HCT116 (cell line): ENCODE measurements at regions not wholly inside any gene's neighbourhood (a gene's known extent, or its start where the extent isn't known, plus 50 kb on each side); places are given as distances from the start of the nearest gene placed in this dataset.

ENCODE experiments used
- ATAC-seq: fragments of 200-7000 bp; cut with Tn5 transposase; 2 replicates; pipeline ENCODE4 v1.9.1; 2020; ENCODE audit warnings: mild to moderate bottlenecking, moderate library complexity
- BruUV-seq: library from RNA; stranded (reverse); fragments of 400-500 nt; replicated peaks from 2 replicates; lab custom pipeline; 2021; lab: Mats Ljungman, UMichigan
- CTCF ChIA-PET: fragments of 300-600 bp; sonication (Branson Sonifier 250); formaldehyde crosslinking; loops from one replicate; lab custom pipeline; 2021; ENCODE audit warnings: antibody characterized with exemption; lab: Charles Lee
- POLR2A ChIA-PET: fragments of 300-600, 350-600 bp; sonication (Branson Sonifier 250); formaldehyde crosslinking; loops from one replicate; lab custom pipeline; 2021; ENCODE audit warnings: antibody characterized with exemption; lab: Charles Lee
- RAD21 ChIA-PET, 2 experiments: fragments of 300-600 bp; sonication (Branson Sonifier 250); formaldehyde crosslinking; loops; one replicate each; lab custom pipeline; 2023; ENCODE audit warnings: low total read pairs in 2 of 2; ENCODE audit not compliant: uncharacterized antibody in 2 of 2, unreplicated experiment in 2 of 2, low non-redundant PET in 1 of 2; lab: Charles Lee
- DNase-seq: peaks from one replicate; pipeline ENCODE4 v3.0.0-alpha.2; 2010; ENCODE audit warnings: low read depth, low spot score
- H2AFZ ChIP-seq: fragments of 200-600 bp; shearing (Covaris generic), sonication (generic); 2 replicates; pipeline ENCODE4 v1.6.1; 2017; ENCODE audit warnings: low read depth, mixed run types, mixed read lengths, antibody characterized with exemption, low read length; ENCODE audit not compliant: poor library complexity, severe bottlenecking
- H3K27ac ChIP-seq: 2 replicates; pipeline ENCODE4 v1.5.1; 2012; ENCODE audit warnings: low read depth, low read length
- H3K27me3 ChIP-seq: fragments of 200-600 bp; sonication (generic); 2 replicates; pipeline ENCODE4 v1.6.1; 2016; ENCODE audit warnings: mixed run types, low read length, mixed read lengths; ENCODE audit not compliant: insufficient read depth
- H3K36me3 ChIP-seq, 2 experiments: fragments of 200-500 bp in 1 of 2; fragments of 200-600 bp in 1 of 2; sonication (Bioruptor generic) in 1 of 2; sonication (generic) in 1 of 2; 2 replicates each; pipeline versions ENCODE4 v1.5.1 to v1.6.1; 2014 to 2016; ENCODE audit warnings: low read length in 2 of 2, inconsistent platforms in 1 of 2, mixed read lengths in 1 of 2, mixed run types in 1 of 2; ENCODE audit not compliant: insufficient read depth in 2 of 2, control insufficient read depth in 1 of 2
- H3K4me1 ChIP-seq, 2 experiments: fragments of 200-600 bp in 1 of 2; sonication (generic) in 1 of 2; 2 replicates each; pipeline versions ENCODE4 v1.5.1 to v1.6.1; 2012 to 2017; ENCODE audit warnings: low read length in 2 of 2, inconsistent platforms in 1 of 2, mild to moderate bottlenecking in 1 of 2, mixed read lengths in 1 of 2, mixed run types in 1 of 2, moderate library complexity in 1 of 2; ENCODE audit not compliant: insufficient read depth in 2 of 2, control insufficient read depth in 1 of 2
- H3K4me2 ChIP-seq: fragments of 200-600 bp; sonication (generic); 2 replicates; pipeline ENCODE4 v1.6.1; 2017; ENCODE audit warnings: mixed run types, low read length, mixed read lengths
- H3K4me3 ChIP-seq, 2 experiments: fragments of 200-600 bp in 1 of 2; sonication (generic) in 1 of 2; replicated peaks in 1 of 2; 2 replicates each; pipeline ENCODE4 v1.5.1; 2011 to 2016; ENCODE audit warnings: low read length in 2 of 2, control low read depth in 1 of 2, low read depth in 1 of 2, mild to moderate bottlenecking in 1 of 2, mixed read lengths in 1 of 2, mixed run types in 1 of 2
- H3K79me2 ChIP-seq: fragments of 200-600 bp; sonication (generic); 2 replicates; pipeline ENCODE4 v1.6.1; 2017; ENCODE audit warnings: mild to moderate bottlenecking, mixed run types, low read length, moderate library complexity, mixed read lengths; ENCODE audit not compliant: insufficient read depth
- H3K9ac ChIP-seq: fragments of 200-600 bp; sonication (generic); 2 replicates; pipeline ENCODE4 v1.6.1; 2016; ENCODE audit warnings: low read length, mixed read lengths
- H3K9me2 ChIP-seq: fragments of 200-600 bp; sonication (generic), shearing (Covaris generic); 2 replicates; pipeline ENCODE4 v1.6.1; 2017; ENCODE audit warnings: mixed run types, mild to moderate bottlenecking, moderate library complexity; ENCODE audit not compliant: insufficient read depth
- H3K9me3 ChIP-seq, 2 experiments: fragments of 200-500 bp in 1 of 2; fragments of 200-600 bp in 1 of 2; sonication (Bioruptor generic) in 1 of 2; sonication (generic) in 1 of 2; 2 replicates each; pipeline ENCODE4 v1.6.1; 2014 to 2017; ENCODE audit warnings: low read length in 2 of 2, mixed read lengths in 2 of 2, inconsistent platforms in 1 of 2, low read depth in 1 of 2, mild to moderate bottlenecking in 1 of 2, mixed run types in 1 of 2, moderate library complexity in 1 of 2; ENCODE audit not compliant: control insufficient read depth in 1 of 2, insufficient read depth in 1 of 2
- H4K20me1 ChIP-seq: fragments of 200-600 bp; sonication (generic), shearing (Covaris generic); 2 replicates; pipeline ENCODE4 v1.6.1; 2017; ENCODE audit warnings: mixed run types, mild to moderate bottlenecking, moderate library complexity; ENCODE audit not compliant: insufficient read depth
- ATF3 ChIP-seq: IDR thresholded peaks from 2 replicates; pipeline ENCODE4 v1.6.1; 2012
- CBX3 ChIP-seq: IDR thresholded peaks from 2 replicates; pipeline ENCODE4 v1.6.1; 2012; ENCODE audit warnings: low read depth
- EZH2 ChIP-seq: fragments of 200-600 bp; sonication (generic); IDR thresholded peaks from 2 replicates; pipeline ENCODE4 v1.6.1; 2017; ENCODE audit warnings: antibody characterized with exemption, mixed run types
- EZH2phosphoT487 ChIP-seq: fragments of 200-600 bp; IDR thresholded peaks from 2 replicates; pipeline ENCODE4 v1.6.1; 2018; ENCODE audit warnings: antibody characterized with exemption, borderline replicate concordance
- FOSL1 ChIP-seq: IDR thresholded peaks from 2 replicates; pipeline ENCODE4 v1.6.1; 2012; ENCODE audit warnings: low read depth
- JUND ChIP-seq: IDR thresholded peaks from 2 replicates; pipeline ENCODE4 v1.6.1; 2012
- POLR2A ChIP-seq: IDR thresholded peaks from 2 replicates; pipeline ENCODE4 v1.7.0; 2011; ENCODE audit warnings: borderline replicate concordance; ENCODE audit not compliant: insufficient read depth, insufficient read length; ENCODE audit errors: extremely low read depth
- POLR2AphosphoS5 ChIP-seq: IDR thresholded peaks from 2 replicates; pipeline ENCODE4 v1.6.1; 2011; ENCODE audit warnings: mild to moderate bottlenecking, low read depth, low read length, moderate library complexity
- RAD21 ChIP-seq: IDR thresholded peaks from 2 replicates; pipeline ENCODE4 v1.6.1; 2012; ENCODE audit warnings: low read depth, mild to moderate bottlenecking
- SIN3A ChIP-seq: IDR thresholded peaks from 2 replicates; pipeline ENCODE4 v1.6.1; 2012; ENCODE audit warnings: low read depth
- SP1 ChIP-seq: IDR thresholded peaks from 2 replicates; pipeline ENCODE4 v1.6.1; 2012; ENCODE audit warnings: low read depth
- YY1 ChIP-seq: IDR thresholded peaks from 2 replicates; pipeline ENCODE4 v1.6.1; 2011; ENCODE audit warnings: low read length, low read depth, moderate library complexity, mild to moderate bottlenecking; ENCODE audit not compliant: insufficient replicate concordance; ENCODE audit errors: extremely low read depth
- ZFX ChIP-seq: fragments of 450-650 bp; IDR thresholded peaks from 2 replicates; pipeline ENCODE4 v1.6.1; 2017
- ZNF274 ChIP-seq: fragments of 200-500 bp; sonication (Bioruptor generic); IDR thresholded peaks from 2 replicates; pipeline ENCODE4 v1.6.1; 2014; ENCODE audit warnings: mild to moderate bottlenecking, low read depth, low read length, inconsistent platforms
- intact Hi-C: fragments of 100-400 bp; cut with micrococcal nuclease; formaldehyde crosslinking; loops from 2 replicates; pipeline ENCODE4 v1.10.0; 2022
- TF ChIP-seq, protein P1 (sequence below): IDR thresholded peaks from 2 replicates; pipeline ENCODE4 v1.6.1; 2012
- TF ChIP-seq, protein P2 (sequence below), 3 experiments: fragments of 200-600 bp in 1 of 3; sonication (generic) in 1 of 3; IDR thresholded peaks in 2 of 3; conservative IDR thresholded peaks in 1 of 3; 2 replicates each; pipeline ENCODE4 v1.5.1; 2012 to 2017; ENCODE audit warnings: low read depth in 2 of 3, low read length in 2 of 3, antibody characterized with exemption in 1 of 3, borderline replicate concordance in 1 of 3, control low read depth in 1 of 3, mild to moderate bottlenecking in 1 of 3, mixed read lengths in 1 of 3, mixed run types in 1 of 3, moderate library complexity in 1 of 3; ENCODE audit not compliant: insufficient read depth in 1 of 3

- no peaks in the 10 kb centered on the region for H3K79me2 ChIP-seq
- no peaks in the 10 kb centered on the region for H3K9me2 ChIP-seq
- no peak overlapping the region for H2AFZ ChIP-seq
- ChIA-PET RAD21 (no interaction called here), CTCF (no interaction called here), POLR2A (no interaction called here)
- H3K36me3 ChIP-seq, result no peaks in the 10 kb centered on the region
- intact Hi-C loops, result no loop called here
- no peak overlapping the region for H3K27ac ChIP-seq
- no peak overlapping the region for H3K9ac ChIP-seq
- no peak for DNase-seq
- no peak for ATAC-seq
- H3K27me3 ChIP-seq, result no peaks in the 10 kb centered on the region
- no peak overlapping the region for H3K4me2 ChIP-seq
- H3K4me3 ChIP-seq, result no peak overlapping the region
- no TSS peak for BruUV-seq
- H4K20me1 ChIP-seq, result no peaks in the 10 kb centered on the region
- peaks cover 15 to 36% of the 10 kb centered on the region in 2 experiments for H3K4me1 ChIP-seq
- 0 out of 4 replicates have a peak, but pooled peaks cover 0 to 3% of the 10 kb centered on the region in 2 experiments for H3K9me3 ChIP-seq
- TF ChIP-seq, protein P1, sequence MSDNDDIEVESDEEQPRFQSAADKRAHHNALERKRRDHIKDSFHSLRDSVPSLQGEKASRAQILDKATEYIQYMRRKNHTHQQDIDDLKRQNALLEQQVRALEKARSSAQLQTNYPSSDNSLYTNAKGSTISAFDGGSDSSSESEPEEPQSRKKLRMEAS, result 0 out of 2 replicates have a peak, but pooled peaks have one; percentile 6
- no peak for TF ChIP-seq JUND
- TF ChIP-seq, all 23 proteins: peak for 1
These were observed 311.6 kb downstream of the IRS1 start for GRCh38 chr2:226488034-226488433.

GRCh38 chr2:226487573-226487972 lies 312.0 kb downstream of the IRS1 start:
- H3K4me1 ChIP-seq, result peaks cover 20 to 40% of the 10 kb centered on the region in 2 experiments
- no peaks in the 10 kb centered on the region for H3K9me2 ChIP-seq
- RAD21 ChIA-PET, result no interaction called here
- no peaks in the 10 kb centered on the region for H3K27me3 ChIP-seq
- CTCF ChIA-PET, result no interaction called here
- H4K20me1 ChIP-seq, result no peaks in the 10 kb centered on the region
- no peak overlapping the region for H3K4me2 ChIP-seq
- POLR2A ChIA-PET, result no interaction called here
- ATAC-seq (no peak), DNase-seq (no peak)
- H3K27ac ChIP-seq, result no peak overlapping the region
- no peaks in the 10 kb centered on the region for H3K36me3 ChIP-seq
- TF ChIP-seq, protein P2, sequence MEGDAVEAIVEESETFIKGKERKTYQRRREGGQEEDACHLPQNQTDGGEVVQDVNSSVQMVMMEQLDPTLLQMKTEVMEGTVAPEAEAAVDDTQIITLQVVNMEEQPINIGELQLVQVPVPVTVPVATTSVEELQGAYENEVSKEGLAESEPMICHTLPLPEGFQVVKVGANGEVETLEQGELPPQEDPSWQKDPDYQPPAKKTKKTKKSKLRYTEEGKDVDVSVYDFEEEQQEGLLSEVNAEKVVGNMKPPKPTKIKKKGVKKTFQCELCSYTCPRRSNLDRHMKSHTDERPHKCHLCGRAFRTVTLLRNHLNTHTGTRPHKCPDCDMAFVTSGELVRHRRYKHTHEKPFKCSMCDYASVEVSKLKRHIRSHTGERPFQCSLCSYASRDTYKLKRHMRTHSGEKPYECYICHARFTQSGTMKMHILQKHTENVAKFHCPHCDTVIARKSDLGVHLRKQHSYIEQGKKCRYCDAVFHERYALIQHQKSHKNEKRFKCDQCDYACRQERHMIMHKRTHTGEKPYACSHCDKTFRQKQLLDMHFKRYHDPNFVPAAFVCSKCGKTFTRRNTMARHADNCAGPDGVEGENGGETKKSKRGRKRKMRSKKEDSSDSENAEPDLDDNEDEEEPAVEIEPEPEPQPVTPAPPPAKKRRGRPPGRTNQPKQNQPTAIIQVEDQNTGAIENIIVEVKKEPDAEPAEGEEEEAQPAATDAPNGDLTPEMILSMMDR (IDR thresholded peaks at IDR 0.05 in 2 of 3, conservative IDR thresholded peaks at IDR 0.05 in 1 of 3; ENCODE audit: borderline replicate concordance in 1 of 3, insufficient read depth in 1 of 3, low read depth in 2 of 3, low read length in 2 of 3), result no peak
- TF ChIP-seq ZNF274 (no peak), SP1 (no peak), POLR2AphosphoS5 (no peak), YY1 (no peak), EZH2phosphoT487 (no peak), EZH2 (no peak), POLR2A (no peak), SIN3A (no peak), RAD21 (no peak), JUND (no peak), CBX3 (no peak), ATF3 (no peak), ZFX (no peak), FOSL1 (no peak)
- TF ChIP-seq, protein P1, result no peak
- no TSS peak for BruUV-seq
- no peak overlapping the region for H3K9ac ChIP-seq
- H3K9me3 ChIP-seq, result 0 out of 4 replicates have a peak, but pooled peaks cover 0 to 3% of the 10 kb centered on the region in 2 experiments
- H3K79me2 ChIP-seq, result no peaks in the 10 kb centered on the region
- intact Hi-C loops, result no loop called here
- no peak overlapping the region for H3K4me3 ChIP-seq
- no peak overlapping the region for H2AFZ ChIP-seq
